Colonic mucosa (tissue), 4 donors: ENCODE measurements at regions not wholly inside any gene's neighbourhood (a gene's known extent, or its start where the extent isn't known, plus 50 kb on each side); places are given as distances from the start of the nearest gene placed in this dataset.

Source experiments
- DNase-seq: peaks from one replicate; pipeline ENCODE4 v3.0.0-alpha.2; 2020
- H3K27ac ChIP-seq: fragments of 200-600 bp; one replicate; pipeline ENCODE4 v1.8.0; 2021
- H3K27me3 ChIP-seq: fragments of 200-600 bp; one replicate; pipeline ENCODE4 v1.8.0; 2021
- H3K36me3 ChIP-seq: fragments of 200-600 bp; one replicate; pipeline ENCODE4 v1.8.0; 2021
- H3K4me1 ChIP-seq: fragments of 200-600 bp; one replicate; pipeline ENCODE4 v1.8.0; 2021; ENCODE audit warnings: mild to moderate bottlenecking
- H3K4me3 ChIP-seq: fragments of 200-600 bp; one replicate; pipeline ENCODE4 v1.8.0; 2021
- H3K9ac ChIP-seq, 2 donors: one replicate each; pipeline ENCODE4 v1.7.0; 2013; ENCODE audit warnings: control low read depth in 2 of 2, low read depth in 2 of 2, low read length in 2 of 2
- H3K9me3 ChIP-seq: fragments of 200-600 bp; one replicate; pipeline ENCODE4 v1.8.0; 2021
- intact Hi-C: fragments of 100-400 bp; cut with DNase I; formaldehyde crosslinking; loops from one replicate; pipeline ENCODE4 v1.14.1; 2022
- TF ChIP-seq, protein P1 (sequence below): fragments of 200-600 bp; IDR thresholded peaks from one replicate; pipeline ENCODE4 v1.8.0; 2022; ENCODE audit warnings: antibody characterized with exemption, mild to moderate bottlenecking
- donor health status: healthy.
- donor health status: DM: no; HTN: no; CAD: no.
- donor health status: DM: no; HTN: no; CAD: no.

- H3K27me3 ChIP-seq: no peaks in the 10 kb centered on the region
Measured at GRCh38 chr10:91061187-91061586, 140.3 kb upstream of the ANKRD1 start.

GRCh38 chr10:91061608-91062007 is 140.7 kb upstream of the ANKRD1 start:
- Histone ChIP-seq H3K27me3 (no peaks in the 10 kb centered on the region), H3K4me1 (no peaks in the 10 kb centered on the region), H3K9me3 (no peaks in the 10 kb centered on the region), H3K4me3 (no peak overlapping the region), H3K9ac (no peak overlapping the region), H3K36me3 (no peaks in the 10 kb centered on the region), H3K27ac (no peak overlapping the region)
- DNase-seq: no peak
- intact Hi-C loops: no loop called here
- TF ChIP-seq, protein P1, sequence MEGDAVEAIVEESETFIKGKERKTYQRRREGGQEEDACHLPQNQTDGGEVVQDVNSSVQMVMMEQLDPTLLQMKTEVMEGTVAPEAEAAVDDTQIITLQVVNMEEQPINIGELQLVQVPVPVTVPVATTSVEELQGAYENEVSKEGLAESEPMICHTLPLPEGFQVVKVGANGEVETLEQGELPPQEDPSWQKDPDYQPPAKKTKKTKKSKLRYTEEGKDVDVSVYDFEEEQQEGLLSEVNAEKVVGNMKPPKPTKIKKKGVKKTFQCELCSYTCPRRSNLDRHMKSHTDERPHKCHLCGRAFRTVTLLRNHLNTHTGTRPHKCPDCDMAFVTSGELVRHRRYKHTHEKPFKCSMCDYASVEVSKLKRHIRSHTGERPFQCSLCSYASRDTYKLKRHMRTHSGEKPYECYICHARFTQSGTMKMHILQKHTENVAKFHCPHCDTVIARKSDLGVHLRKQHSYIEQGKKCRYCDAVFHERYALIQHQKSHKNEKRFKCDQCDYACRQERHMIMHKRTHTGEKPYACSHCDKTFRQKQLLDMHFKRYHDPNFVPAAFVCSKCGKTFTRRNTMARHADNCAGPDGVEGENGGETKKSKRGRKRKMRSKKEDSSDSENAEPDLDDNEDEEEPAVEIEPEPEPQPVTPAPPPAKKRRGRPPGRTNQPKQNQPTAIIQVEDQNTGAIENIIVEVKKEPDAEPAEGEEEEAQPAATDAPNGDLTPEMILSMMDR: no peak

More at GRCh38 chr10:91061187-91061586, 140.3 kb upstream of the ANKRD1 start:
- H3K4me1 ChIP-seq: no peaks in the 10 kb centered on the region
- no peaks in the 10 kb centered on the region for H3K36me3 ChIP-seq
- H3K27ac ChIP-seq: no peak overlapping the region
- intact Hi-C loops: no loop called here
- H3K9ac ChIP-seq: no peak overlapping the region
- H3K9me3 ChIP-seq: no peaks in the 10 kb centered on the region
- no peak for DNase-seq
- H3K4me3 ChIP-seq: no peak overlapping the region
- TF ChIP-seq, protein P1: no peak

GRCh38 chr10:91062091-91062490 is 141.2 kb upstream of the ANKRD1 start:
- intact Hi-C loops: no loop called here
- no peaks in the 10 kb centered on the region for H3K9me3 ChIP-seq

DNA sequence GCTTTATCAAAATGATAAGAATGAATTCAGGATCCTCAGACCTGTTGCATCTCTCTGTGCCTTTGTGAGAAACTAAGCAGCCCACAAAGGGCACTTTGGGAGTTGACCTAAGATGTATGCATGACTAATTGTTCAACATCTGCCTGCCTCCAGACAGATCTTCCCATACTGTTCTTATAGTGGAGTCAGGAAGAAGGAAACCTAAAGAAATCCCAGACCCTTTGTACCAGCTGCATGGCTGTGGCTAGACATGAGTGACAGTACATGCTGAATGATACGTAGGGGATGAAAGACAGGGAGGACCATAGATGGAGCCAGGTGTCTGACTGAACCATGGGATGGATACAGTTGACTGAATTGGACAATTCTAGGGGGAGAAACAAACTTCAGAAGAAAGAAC is 148.7 kb upstream of the PCGF5 start:
- no peak for DNase-seq
- Histone ChIP-seq H3K27me3 (no peaks in the 10 kb centered on the region), H3K4me1 (no peaks in the 10 kb centered on the region), H3K36me3 (no peaks in the 10 kb centered on the region), H3K4me3 (no peak overlapping the region), H3K9ac (no peak overlapping the region), H3K9me3 (no peaks in the 10 kb centered on the region), H3K27ac (no peak overlapping the region)
- intact Hi-C loops: no loop called here
- TF ChIP-seq, protein P1: no peak

More at GRCh38 chr10:91062091-91062490, 141.2 kb upstream of the ANKRD1 start:
- no peak for DNase-seq
- H3K36me3 ChIP-seq: no peaks in the 10 kb centered on the region
- H3K27ac ChIP-seq: no peak overlapping the region
- no peak overlapping the region for H3K9ac ChIP-seq
- H3K27me3 ChIP-seq: no peaks in the 10 kb centered on the region
- H3K4me3 ChIP-seq: no peak overlapping the region
- no peaks in the 10 kb centered on the region for H3K4me1 ChIP-seq
- TF ChIP-seq, protein P1: no peak

DNA sequence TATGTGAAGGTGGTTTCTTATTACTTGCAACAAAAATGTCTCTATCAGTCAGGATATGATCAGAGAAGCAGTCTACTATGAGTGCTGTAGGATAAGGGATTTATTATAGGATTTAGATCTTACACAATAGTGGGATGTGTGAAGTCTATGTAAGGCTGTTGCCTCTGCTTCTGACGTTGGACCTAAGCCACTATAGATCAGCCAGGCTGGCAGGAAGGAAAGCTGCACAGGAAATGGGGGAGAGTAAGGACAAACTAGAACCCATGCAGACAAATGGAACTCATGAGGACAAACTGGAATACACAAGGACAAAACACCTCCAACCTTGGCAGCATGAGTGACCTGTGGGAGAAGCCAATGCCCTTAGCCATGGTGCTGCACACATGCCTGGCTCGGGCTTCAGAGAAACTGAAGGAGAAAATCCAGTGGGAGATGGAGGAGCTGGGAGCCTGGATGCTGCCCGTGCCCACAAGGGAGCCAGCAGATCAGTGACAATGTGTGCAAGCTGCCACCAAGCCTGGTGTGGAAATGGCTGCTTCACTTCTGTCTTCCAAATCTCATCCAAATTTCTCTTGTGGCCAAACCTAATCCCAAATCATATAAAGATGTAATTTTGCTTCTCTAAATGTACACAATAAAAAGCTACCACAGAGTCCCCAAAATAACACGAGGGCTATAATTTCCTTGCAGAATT is 147.0 kb upstream of the PCGF5 start:
- intact Hi-C loops: no loop called here
- Histone ChIP-seq H3K9me3 (no peaks in the 10 kb centered on the region), H3K27me3 (no peaks in the 10 kb centered on the region), H3K36me3 (no peaks in the 10 kb centered on the region), H3K4me1 (peaks cover 7% of the 10 kb centered on the region), H3K9ac (no peak overlapping the region), H3K27ac (no peak overlapping the region), H3K4me3 (no peak overlapping the region)
- no peak for DNase-seq
- TF ChIP-seq, protein P1: no peak
